Activated gamma-delta T cell (primary cell): ENCODE measurements at regions not wholly inside any gene's neighbourhood (a gene's known extent, or its start where the extent isn't known, plus 50 kb on each side); places are given as distances from the start of the nearest gene placed in this dataset.

Experiments
- DNase-seq: peaks from one replicate; lab custom pipeline; 2025; lab: John Stamatoyannopoulos, UW

DNA sequence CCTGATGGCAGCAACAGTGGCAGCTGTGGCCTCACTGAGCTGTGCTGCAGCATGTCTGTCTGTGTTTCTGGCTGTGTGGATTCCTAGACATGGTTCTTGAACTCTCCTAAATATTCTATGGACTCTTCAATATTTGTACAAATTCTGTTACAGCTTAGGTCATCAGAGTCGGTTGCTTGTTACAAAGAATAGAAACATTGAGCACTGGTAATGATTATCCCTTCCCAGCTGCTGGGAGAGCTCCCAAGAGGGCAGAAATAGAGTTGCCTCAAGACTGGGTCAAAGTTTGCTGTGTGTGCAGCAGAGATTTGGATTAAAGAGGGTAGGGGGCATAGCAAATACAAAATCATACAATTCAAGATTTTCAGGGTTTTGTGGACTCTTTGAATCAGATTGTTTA lies 337.1 kb upstream of the AKR1E2 start:
- DNase-seq, result no peak

DNA sequence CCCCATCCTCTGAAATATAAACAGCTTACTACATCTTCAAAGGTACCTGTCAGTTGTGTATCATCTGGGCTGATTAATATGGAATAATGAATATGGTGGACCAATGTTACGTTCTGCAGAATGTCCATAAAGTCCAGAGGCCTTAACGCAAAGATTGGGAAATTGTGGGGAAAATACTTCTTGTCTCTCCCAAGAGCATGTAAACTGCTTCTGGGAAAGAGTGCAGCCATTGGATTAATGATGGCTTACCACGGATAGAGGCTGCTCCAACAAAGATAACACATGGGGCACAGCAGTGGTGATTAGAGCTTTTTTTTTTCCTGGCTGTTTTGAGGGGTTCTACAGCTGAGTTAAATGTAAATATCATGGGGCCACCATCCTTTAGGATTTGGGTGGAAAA lies 340.4 kb upstream of the AKR1E2 start:
- DNase-seq, result no peak

DNA sequence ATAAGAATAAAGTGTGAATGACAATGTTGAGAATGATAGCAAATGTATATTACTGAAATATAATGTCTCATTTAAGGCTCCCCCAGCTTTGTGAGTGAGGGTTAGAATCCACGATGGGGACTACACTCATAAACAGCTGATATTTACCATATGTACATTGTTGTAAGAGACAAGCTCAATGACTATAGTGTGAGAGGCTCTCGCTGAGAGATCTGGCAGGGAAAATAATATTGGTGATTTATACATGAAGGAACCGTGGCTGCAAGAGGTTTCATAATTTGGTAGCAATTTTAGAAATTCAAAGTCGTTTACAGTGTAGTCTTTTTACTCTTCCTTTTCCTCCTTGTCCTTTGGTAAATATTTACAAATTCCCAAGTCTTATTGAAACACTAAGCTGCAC lies 342.2 kb upstream of the AKR1E2 start:
- no peak for DNase-seq

DNA sequence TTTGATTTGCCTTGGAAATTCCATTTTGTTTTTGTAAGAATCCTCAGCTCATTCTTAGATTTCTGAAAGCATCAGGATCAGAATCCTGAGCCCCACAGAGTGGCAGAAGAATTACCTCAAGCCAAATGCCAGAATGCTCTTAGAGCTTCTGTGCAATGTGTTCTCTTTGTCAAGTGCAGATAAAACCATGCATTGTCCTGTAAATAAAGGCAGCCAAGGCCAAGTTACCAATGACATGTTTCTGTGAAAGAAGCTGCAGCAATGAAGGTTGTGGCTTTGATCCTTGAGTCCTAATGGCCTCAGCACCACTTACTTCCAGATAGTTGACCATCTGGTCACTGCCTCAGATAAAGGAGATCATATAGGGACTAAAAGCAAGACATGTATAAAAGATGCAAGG lies 343.3 kb upstream of the AKR1E2 start:
- DNase-seq, result no peak

GRCh38 chr10:4481192-4481591 lies 344.8 kb upstream of the AKR1E2 start:
- no peak for DNase-seq

DNA sequence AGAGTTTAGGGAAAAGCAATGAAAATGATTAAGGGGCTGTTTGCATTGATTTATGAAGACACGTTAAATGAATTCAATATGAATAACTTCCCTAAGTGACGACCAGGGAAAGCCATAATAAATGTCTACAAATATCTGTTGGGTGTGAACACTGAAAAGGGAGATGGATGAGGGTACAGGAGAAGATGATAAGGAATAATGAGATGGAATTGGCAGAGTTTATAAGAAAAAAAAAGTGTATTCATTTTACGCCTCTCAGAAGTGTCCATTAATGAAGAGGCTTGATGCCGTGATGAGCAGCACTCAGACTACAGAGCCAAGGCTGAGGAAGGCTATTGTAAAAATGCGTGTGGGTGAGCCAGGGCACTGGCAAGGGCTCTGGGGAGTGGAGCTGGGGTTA lies 346.7 kb upstream of the AKR1E2 start:
- no peak for DNase-seq

GRCh38 chr10:4477664-4478063 lies 348.3 kb upstream of the AKR1E2 start:
- no peak for DNase-seq

DNA sequence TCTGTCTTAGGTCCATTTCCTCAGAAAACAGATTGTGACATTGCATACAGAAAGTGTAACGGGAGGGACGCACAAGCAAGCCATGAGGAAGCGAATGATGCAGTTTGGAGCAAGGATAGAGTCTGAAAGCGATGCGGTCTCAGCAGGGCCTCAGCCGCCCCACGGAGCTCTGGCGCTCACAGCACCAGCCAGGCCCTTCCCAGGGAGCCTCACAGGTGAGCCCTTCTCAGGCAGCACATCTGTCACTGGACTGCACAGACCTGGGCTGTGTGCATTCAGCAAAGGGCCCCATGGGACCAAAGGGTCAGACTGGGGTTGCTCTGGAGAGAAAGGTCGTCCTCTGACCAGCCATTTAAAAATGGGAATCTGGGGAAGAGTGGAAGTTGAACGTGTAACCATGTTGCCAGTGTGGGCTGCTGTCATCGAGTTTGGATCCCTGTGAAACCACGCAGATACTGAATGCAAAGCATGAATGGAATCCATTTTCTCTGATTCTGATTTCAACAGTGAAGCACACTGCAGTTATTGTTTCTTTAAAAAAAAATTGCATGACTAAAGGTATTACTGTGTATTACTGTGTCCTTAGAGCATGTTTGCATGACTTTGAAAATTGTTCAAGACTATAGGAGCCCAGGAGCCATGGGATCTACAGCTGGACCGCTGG lies 350.0 kb upstream of the AKR1E2 start:
- DNase-seq, result no peak

GRCh38 chr10:4474829-4475228 lies 351.2 kb upstream of the AKR1E2 start:
- DNase-seq, result no peak

GRCh38 chr10:4473977-4474376 lies 352.0 kb upstream of the AKR1E2 start:
- DNase-seq, result no peak

GRCh38 chr10:4472190-4472904 lies 353.7 kb upstream of the AKR1E2 start:
- DNase-seq, result no peak

GRCh38 chr10:4470231-4470835 lies 355.7 kb upstream of the AKR1E2 start:
- no peak for DNase-seq

DNA sequence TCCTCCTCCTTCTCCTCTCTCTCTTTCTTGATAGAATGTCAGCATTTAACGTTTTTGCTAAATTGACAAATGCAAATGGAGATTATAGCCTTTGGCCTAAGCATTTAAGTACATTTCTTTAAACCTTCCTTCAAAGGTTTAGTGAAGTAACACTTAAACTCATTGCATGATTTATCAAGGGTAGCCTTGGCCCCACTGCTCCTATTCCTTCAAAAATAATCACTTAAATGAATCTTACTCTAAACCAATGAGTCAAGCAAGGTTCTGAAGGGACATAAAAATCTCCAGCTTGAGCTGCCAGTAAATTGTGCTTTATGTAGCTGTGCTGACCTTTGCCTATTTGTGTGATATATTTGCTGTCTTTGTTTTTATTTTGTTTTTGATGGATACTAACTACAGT lies 358.5 kb upstream of the AKR1E2 start:
- no peak for DNase-seq

DNA sequence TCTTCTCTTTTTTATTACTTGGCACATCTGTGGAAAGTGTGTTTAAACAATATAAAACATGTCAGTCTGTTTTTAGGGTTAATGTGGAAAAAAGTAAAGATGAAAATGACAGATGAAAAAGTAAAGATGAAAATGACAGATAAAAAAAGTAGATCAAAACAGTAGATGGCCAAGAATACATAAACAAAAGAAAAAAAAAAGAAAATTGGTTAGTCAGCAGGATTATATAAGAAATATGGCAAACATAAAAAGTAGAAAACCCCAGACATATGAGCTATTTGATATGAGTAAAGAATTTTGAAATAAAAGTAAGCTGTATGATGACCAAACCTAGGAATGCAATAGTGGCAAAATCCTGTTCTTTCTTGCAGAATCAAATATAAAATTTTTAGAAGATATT lies 365.7 kb upstream of the AKR1E2 start:
- DNase-seq, result no peak

- DNase-seq, result no peak
These were observed 366.5 kb upstream of the AKR1E2 start for GRCh38 chr10:4459531-4459930.

GRCh38 chr10:4457597-4457996 lies 368.4 kb upstream of the AKR1E2 start:
- no peak for DNase-seq

DNA sequence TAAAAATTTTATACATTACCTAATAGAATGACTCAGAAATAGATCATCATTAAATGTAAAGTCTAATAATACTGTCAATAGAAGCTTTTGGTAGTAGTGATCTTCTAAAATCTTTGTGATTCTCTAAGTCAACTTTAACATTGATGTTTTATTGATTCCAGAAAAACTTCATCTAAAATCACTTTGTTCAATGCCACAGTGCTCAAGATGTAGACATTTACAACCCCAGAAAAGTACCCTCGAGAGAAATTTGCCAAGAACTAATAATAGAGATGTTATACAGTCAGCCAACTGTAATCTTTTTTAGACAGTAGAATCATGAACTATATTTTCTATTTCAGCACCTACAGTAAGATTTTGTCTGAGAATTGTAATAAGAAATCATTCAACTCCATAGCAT lies 369.2 kb upstream of the AKR1E2 start:
- no peak for DNase-seq

- DNase-seq, result no peak
These were observed 369.7 kb upstream of the AKR1E2 start for GRCh38 chr10:4456279-4456678.

- no peak for DNase-seq
These were observed 372.1 kb upstream of the AKR1E2 start for GRCh38 chr10:4453950-4454349.

- no peak for DNase-seq
These were observed 372.7 kb upstream of the AKR1E2 start for GRCh38 chr10:4453276-4453675.

DNA sequence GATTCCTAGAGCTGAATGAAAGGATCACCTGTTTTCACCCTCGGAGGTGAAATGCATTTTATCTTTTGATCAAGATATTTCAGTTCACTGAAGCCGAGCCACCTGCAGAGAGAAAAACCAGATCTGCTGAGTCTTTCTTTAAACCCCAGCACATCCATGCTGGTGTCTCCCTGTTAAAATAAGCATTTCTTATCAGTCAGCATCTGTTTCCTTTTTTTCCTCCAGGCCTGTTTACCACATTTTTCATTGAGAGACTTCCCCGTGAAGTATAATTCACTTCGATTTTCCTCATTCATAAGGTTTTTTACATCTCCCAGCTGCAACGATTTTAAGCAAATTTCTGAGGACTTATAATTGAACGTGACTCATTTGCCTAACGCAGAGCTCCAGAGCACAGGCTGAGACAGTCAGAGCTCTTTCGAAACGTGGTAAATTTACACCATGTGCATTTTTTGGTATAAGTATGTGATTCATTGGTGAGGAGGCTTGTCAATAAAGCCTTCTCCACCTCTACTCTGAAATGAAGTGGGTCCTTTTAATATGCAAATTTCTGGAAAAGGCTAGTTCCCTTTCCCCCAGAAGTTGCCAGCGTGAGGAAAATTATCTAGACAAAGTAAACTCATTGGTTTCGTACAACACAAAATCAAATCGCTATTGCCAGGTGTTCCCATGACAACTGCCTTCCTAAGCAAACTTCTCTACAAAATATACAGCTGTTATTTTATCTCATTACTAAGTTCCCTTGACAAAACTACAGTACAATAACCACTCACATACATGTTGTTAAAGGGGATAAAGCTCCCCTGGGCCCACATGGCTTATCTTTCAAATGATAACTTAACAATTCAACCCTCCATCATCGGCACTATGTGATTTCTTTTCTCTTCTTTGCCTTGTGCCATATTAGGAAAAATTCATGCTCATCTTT lies 374.8 kb upstream of the AKR1E2 start:
- DNase-seq, result no peak

DNA sequence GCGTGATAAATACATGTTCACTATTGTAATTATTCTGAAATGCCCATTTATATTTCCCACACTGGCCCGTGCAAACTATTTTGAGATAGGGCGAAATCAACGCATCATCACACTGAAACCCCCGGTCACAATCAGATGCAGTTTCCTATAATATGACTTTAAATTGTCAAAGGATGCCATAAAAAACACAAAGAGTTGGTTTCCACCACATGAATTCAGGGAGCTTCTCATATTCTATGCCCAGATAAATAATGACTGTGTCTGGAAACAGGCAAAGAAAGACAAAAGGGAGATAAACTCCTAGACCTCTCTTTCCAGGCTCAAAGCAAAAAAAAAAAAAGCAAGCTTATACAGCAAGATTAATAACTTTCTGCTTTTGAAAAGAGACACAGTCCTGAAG lies 375.8 kb upstream of the AKR1E2 start:
- no peak for DNase-seq
